A673 (cell line): ENCODE measurements at regions not wholly inside any gene's neighbourhood (a gene's known extent, or its start where the extent isn't known, plus 50 kb on each side); places are given as distances from the start of the nearest gene placed in this dataset.

ENCODE experiments used
- BruUV-seq: library from RNA; stranded (reverse); fragments of 400-500 nt; replicated peaks from 2 replicates; lab custom pipeline; 2021; lab: Mats Ljungman, UMichigan
- CTCF ChIA-PET: fragments of 300-600 bp; sonication (Branson Sonifier 250); formaldehyde crosslinking; loops from one replicate; lab custom pipeline; 2022; ENCODE audit warnings: antibody characterized with exemption; lab: Charles Lee
- POLR2A ChIA-PET: fragments of 300-600 bp; sonication (Branson Sonifier 250); formaldehyde crosslinking; loops from one replicate; lab custom pipeline; 2022; ENCODE audit warnings: antibody characterized with exemption; ENCODE audit not compliant: low non-redundant PET; lab: Charles Lee
- DNase-seq: peaks from one replicate; pipeline ENCODE4 v3.0.0-alpha.2; 2015; ENCODE audit warnings: low spot score
- H3K27ac ChIP-seq: fragments of 200-600 bp; sonication (generic); 2 replicates; pipeline ENCODE4 v1.5.1; 2016; ENCODE audit warnings: mixed run types, low read depth, mild to moderate bottlenecking, mixed read lengths, antibody characterized with exemption, low read length; ENCODE audit not compliant: poor library complexity, severe bottlenecking
- H3K27me3 ChIP-seq: fragments of 200-600 bp; sonication (generic); replicated peaks from 2 replicates; pipeline ENCODE4 v1.6.1; 2017; ENCODE audit warnings: mixed run types, low read depth, mild to moderate bottlenecking, mixed read lengths, antibody characterized with exemption, low read length; ENCODE audit not compliant: insufficient read depth, poor library complexity
- H3K36me3 ChIP-seq: fragments of 200-600 bp; sonication (generic); 2 replicates; pipeline ENCODE4 v1.6.1; 2016; ENCODE audit warnings: mixed run types, mild to moderate bottlenecking, mixed read lengths, antibody characterized with exemption, low read length; ENCODE audit not compliant: insufficient read depth, poor library complexity, severe bottlenecking
- H3K4me1 ChIP-seq: fragments of 200-600 bp; sonication (generic); 2 replicates; pipeline ENCODE4 v1.6.1; 2017; ENCODE audit warnings: mixed run types, mild to moderate bottlenecking, mixed read lengths, antibody characterized with exemption, low read length; ENCODE audit not compliant: insufficient read depth, poor library complexity, severe bottlenecking
- H3K4me3 ChIP-seq: fragments of 200-600 bp; sonication (generic); 2 replicates; pipeline ENCODE4 v1.5.1; 2016; ENCODE audit warnings: low read depth, mixed run types, mild to moderate bottlenecking, mixed read lengths, low read length; ENCODE audit not compliant: poor library complexity, severe bottlenecking
- H3K9me3 ChIP-seq: fragments of 200-600 bp; sonication (generic); 2 replicates; pipeline ENCODE4 v1.6.1; 2016; ENCODE audit warnings: mixed run types, low read depth, mild to moderate bottlenecking, mixed read lengths, antibody characterized with exemption, low read length; ENCODE audit not compliant: poor library complexity, severe bottlenecking
- EZH2 ChIP-seq: fragments of 200-600 bp; sonication (generic); IDR thresholded peaks from 2 replicates; pipeline ENCODE4 v1.6.1; 2017; ENCODE audit warnings: borderline replicate concordance, low read depth, mild to moderate bottlenecking, mixed read lengths, antibody characterized with exemption, low read length; ENCODE audit not compliant: poor library complexity, severe bottlenecking
- intact Hi-C: fragments of 100-400 bp; cut with micrococcal nuclease; formaldehyde crosslinking; loops from one replicate; pipeline ENCODE4 v1.10.0; 2022; ENCODE audit not compliant: unreplicated experiment
- TF ChIP-seq, protein P1 (sequence below): fragments of 300-800, 200-600 bp; sonication (generic); conservative IDR thresholded peaks from 2 replicates; pipeline ENCODE4 v1.5.1; 2017; ENCODE audit warnings: low read depth, mild to moderate bottlenecking, antibody characterized with exemption, low read length, moderate library complexity, mixed read lengths

DNA sequence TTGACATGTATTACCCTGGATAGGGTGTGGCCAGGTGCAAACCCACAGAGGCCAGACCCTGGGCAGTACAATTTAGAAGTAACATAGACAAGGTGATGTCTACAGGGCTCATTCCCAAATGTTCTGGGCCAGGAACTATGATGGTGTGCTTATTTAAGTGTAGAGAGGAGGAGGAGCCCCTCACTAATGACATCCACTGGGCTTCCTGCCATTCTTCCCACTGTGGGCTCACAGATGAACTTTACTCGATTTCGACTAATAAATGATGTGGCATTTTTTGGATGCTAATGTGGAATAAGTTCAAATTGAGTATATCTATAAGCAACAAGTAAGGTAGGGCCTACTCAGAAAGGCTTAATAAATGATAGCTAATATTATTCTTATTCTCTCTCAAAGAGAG, 280.9 kb upstream of the BOD1L1 start:
- POLR2A ChIA-PET, result no interaction called here
- intact Hi-C loops, result no loop called here
- TF ChIP-seq, protein P1, sequence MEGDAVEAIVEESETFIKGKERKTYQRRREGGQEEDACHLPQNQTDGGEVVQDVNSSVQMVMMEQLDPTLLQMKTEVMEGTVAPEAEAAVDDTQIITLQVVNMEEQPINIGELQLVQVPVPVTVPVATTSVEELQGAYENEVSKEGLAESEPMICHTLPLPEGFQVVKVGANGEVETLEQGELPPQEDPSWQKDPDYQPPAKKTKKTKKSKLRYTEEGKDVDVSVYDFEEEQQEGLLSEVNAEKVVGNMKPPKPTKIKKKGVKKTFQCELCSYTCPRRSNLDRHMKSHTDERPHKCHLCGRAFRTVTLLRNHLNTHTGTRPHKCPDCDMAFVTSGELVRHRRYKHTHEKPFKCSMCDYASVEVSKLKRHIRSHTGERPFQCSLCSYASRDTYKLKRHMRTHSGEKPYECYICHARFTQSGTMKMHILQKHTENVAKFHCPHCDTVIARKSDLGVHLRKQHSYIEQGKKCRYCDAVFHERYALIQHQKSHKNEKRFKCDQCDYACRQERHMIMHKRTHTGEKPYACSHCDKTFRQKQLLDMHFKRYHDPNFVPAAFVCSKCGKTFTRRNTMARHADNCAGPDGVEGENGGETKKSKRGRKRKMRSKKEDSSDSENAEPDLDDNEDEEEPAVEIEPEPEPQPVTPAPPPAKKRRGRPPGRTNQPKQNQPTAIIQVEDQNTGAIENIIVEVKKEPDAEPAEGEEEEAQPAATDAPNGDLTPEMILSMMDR, result no peak
- TF ChIP-seq EZH2, result no peak
- CTCF ChIA-PET, result no interaction called here
- Histone ChIP-seq H3K4me1 (no peaks in the 10 kb centered on the region), H3K36me3 (no peaks in the 10 kb centered on the region), H3K4me3 (no peak overlapping the region), H3K9me3 (no peaks in the 10 kb centered on the region), H3K27ac (no peak overlapping the region), H3K27me3 (no peaks in the 10 kb centered on the region)
- no peak for DNase-seq
- no TSS peak for BruUV-seq

DNA sequence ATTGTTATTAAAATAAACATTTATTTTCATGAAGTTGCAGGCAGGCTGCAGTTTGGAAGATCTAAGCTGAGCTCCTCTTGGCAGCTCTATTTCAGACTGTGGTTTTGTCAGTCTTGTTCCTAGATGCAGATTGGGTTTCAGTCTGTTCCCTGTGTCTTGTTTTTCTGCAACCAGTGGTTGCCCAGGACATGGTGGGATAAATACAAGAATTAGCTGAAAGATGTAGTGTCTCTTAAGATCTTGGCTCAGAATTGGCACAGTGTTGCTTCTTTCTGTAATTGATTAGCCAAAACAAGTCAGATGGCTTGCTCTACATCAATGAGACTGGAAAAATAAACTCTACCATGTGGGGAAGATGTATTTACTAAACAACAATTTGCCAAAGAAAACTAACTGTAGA, 283.0 kb upstream of the BOD1L1 start:
- ChIA-PET CTCF (no interaction called here), POLR2A (no interaction called here)
- H3K27me3 ChIP-seq, result no peaks in the 10 kb centered on the region
- intact Hi-C loops, result no loop called here
- no peaks in the 10 kb centered on the region for H3K36me3 ChIP-seq
- H3K4me3 ChIP-seq, result no peak overlapping the region
- no TSS peak for BruUV-seq
- TF ChIP-seq, protein P1, result no peak
- no peak for TF ChIP-seq EZH2
- H3K9me3 ChIP-seq, result no peaks in the 10 kb centered on the region
- H3K4me1 ChIP-seq, result no peaks in the 10 kb centered on the region
- DNase-seq, result no peak
- no peak overlapping the region for H3K27ac ChIP-seq

DNA sequence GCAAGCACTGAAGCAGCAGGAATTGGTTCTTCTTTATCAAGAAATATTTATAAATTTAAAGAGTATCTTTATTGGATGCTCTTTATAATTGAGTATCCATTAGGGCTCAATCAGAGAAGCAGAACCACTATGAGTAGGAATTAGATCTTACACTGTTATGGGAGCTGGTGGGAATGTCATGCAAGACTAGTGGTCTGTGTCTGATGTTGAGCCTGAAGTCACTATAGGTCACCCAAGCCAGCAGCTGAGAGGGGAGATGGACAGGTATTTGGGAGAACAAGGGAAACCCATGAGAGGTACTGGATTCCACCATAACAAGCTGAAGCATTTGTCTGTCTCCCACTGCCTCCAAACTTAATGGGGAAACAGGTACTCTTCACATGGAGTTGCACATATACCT, 283.7 kb upstream of the BOD1L1 start:
- intact Hi-C loops, result no loop called here
- no peak overlapping the region for H3K4me3 ChIP-seq
- BruUV-seq, result no TSS peak
- no peaks in the 10 kb centered on the region for H3K36me3 ChIP-seq
- H3K27me3 ChIP-seq, result no peaks in the 10 kb centered on the region
- H3K27ac ChIP-seq, result no peak overlapping the region
- POLR2A ChIA-PET, result no interaction called here
- H3K4me1 ChIP-seq, result no peaks in the 10 kb centered on the region
- H3K9me3 ChIP-seq, result no peaks in the 10 kb centered on the region
- TF ChIP-seq EZH2, result no peak
- TF ChIP-seq, protein P1, result no peak
- DNase-seq, result no peak
- CTCF ChIA-PET, result no interaction called here
